ENCODE measurements at regions not wholly inside any gene's neighbourhood (a gene's known extent, or its start where the extent isn't known, plus 50 kb on each side); places are given as distances from the start of the nearest gene placed in this dataset.

GRCh38 chr5:159638954-159639559 lies 277.2 kb upstream of the ADRA1B start (continued):
- TF ChIP-seq THAP12 (CRISPR knock-in tag; IDR thresholded peaks at IDR 0.05), result no peak
- no peak for TF ChIP-seq MBD1 (CRISPR knock-in tag; IDR thresholded peaks at IDR 0.05)
- TF ChIP-seq CTBP1 (IDR thresholded peaks at IDR 0.05; ENCODE audit: borderline replicate concordance), result peak; percentile 61; the same call in 1 of the 2 replicates
- peak; percentile 39; the same call in 1 of the 2 replicates for TF ChIP-seq FOSL1 (tag; conservative IDR thresholded peaks at IDR 0.05)
- TF ChIP-seq HMBOX1 (IDR thresholded peaks at IDR 0.05), result 0 out of 2 replicates have a peak, but pooled peaks have one; percentile 25
- TF ChIP-seq FOXP4 (CRISPR knock-in tag; IDR thresholded peaks at IDR 0.05; ENCODE audit: borderline replicate concordance), result no peak
- peak; percentile 28; the same call in 1 of the 2 replicates for TF ChIP-seq DEAF1 (CRISPR knock-in tag; IDR thresholded peaks at IDR 0.05)
- peak; percentile 75 for TF ChIP-seq TAL1 (IDR thresholded peaks at IDR 0.05)
- TF ChIP-seq FOXJ2 (tag; IDR thresholded peaks at IDR 0.05), result no peak
- TF ChIP-seq ZNF41 (CRISPR knock-in tag; conservative IDR thresholded peaks at IDR 0.05), result no peak
- no peak for TF ChIP-seq HMG20B (CRISPR knock-in tag; IDR thresholded peaks at IDR 0.05)
